ENCODE measurements at regions not wholly inside any gene's neighbourhood (a gene's known extent, or its start where the extent isn't known, plus 50 kb on each side); places are given as distances from the start of the nearest gene placed in this dataset.
"Not testable (repeated sequence)": the region's sequence is repeated elsewhere in the genome, so short reads cannot be mapped to it uniquely, and the experiment has no call there.

DNA sequence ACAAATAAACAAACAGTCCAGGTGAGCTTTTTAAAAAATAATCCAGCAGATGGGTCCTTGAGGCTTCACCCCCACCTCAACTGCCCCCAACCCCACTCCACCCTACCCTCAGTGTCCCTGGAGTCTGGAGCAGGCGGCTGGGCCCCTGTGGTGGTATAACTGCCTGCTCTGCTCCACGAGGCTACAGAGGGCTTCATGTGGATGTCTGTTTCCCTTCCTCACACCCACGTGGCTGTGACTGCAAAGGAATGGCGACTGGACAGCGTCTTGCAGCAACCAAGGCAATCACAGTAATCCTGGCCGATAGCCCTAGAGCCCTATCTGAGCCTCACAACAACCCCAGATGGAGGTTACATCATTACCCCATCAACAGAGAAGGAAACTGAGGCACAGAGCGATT is 76.5 kb downstream of the SLC2A10 start:
- intact Hi-C loops (cut with DNase I): no loop called here
- no peak for DNase-seq (ENCODE audit: low spot score)

- DNase-seq (ENCODE audit: low spot score): no peak
- intact Hi-C loops (cut with DNase I): no loop called here
Observed at GRCh38 chr20:46786566-46786965, 77.1 kb downstream of the SLC2A10 start.

- intact Hi-C loops (cut with DNase I): no loop called here
- no peak for DNase-seq (ENCODE audit: low spot score)
Observed at GRCh38 chr20:46787991-46788762, 78.7 kb downstream of the SLC2A10 start.

GRCh38 chr20:46788763-46789091 is 79.3 kb downstream of the SLC2A10 start:
- DNase-seq (ENCODE audit: low spot score); intact Hi-C loops (cut with DNase I): not testable (repeated sequence)

- DNase-seq (ENCODE audit: low spot score): no peak
- intact Hi-C loops (cut with DNase I): no loop called here
Observed at GRCh38 chr20:46789339-46790028, 80.0 kb downstream of the SLC2A10 start.

- no peak for DNase-seq (ENCODE audit: low spot score)
- intact Hi-C loops (cut with DNase I): no loop called here
Observed at GRCh38 chr20:46791722-46792416, 82.4 kb downstream of the SLC2A10 start.

DNA sequence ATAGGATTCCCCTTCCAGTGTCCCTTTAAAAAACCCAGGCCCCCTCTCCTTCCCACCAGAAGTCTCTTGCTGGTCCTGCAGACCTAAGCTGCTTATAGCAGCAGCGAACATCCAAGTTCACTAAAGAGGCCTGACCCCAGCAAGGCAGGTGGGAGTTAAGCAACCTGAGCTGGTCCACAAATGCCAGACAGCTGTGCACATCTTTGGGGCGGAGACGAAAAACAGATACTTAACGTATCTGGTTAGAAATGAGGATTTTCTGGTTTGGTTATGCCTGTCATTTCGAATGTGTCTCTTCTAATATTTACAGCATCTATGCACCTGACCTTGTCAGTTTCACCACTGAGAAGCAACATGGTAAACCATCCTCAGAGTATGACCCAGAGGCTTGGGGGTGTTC is 87.8 kb downstream of the SLC2A10 start:
- intact Hi-C loops (cut with DNase I): no loop called here
- peak; percentile 50 for DNase-seq (ENCODE audit: low spot score)

- peak; percentile 20 for DNase-seq (ENCODE audit: low spot score)
- intact Hi-C loops (cut with DNase I): no loop called here
Observed at GRCh38 chr20:46798430-46798829, 89.0 kb downstream of the SLC2A10 start.

DNA sequence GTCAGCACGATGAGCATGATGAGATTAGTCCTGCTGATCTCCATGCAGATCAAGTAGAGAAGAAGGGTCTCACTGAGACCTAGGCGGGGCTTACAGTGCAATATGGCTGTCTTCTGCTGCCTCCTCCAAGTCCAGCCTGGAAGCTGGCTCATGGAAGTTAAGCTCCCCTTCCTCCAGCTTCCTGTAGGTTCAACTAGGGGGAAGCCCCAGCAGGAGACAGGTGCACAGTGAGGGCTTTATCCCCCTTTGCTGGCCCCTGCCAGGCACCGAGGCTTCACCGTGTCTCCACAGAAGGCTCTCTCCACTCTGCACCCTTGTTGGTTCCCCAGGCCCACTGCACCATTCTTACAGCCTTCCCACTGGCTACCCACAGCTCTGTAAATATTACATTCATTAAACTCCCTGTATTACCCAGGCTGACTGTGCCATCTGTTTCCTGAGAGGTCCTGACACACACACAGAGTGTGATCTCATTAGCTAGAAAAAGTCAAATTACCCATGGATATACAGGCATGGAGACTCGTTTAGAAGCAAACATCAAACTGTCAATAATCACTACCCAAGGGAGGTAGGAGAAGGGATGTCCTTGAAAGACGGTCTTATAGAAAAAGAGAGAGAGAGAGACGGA is 90.4 kb downstream of the SLC2A10 start:
- intact Hi-C loops (cut with DNase I): no loop called here
- peak; percentile 20 for DNase-seq (ENCODE audit: low spot score)

DNA sequence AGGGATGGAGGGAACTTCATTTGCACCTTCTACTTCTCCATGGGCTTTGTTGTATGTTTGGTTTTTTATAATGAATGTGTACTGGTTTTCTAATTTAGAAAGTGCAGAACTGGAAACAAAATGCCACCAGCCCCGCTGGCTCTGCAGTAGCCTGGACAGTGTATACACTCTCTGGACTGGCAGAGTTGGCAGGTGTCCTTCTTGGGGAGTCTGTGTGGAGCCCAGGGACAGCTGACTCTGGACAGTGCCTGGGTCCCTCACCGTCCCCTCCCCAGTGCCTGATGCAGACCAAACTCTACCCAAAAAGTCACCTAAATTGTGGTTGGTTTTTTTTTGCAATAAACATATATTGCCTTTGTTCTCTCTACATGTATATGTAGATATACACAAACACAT is 91.0 kb downstream of the SLC2A10 start:
- intact Hi-C loops (cut with DNase I): no loop called here
- peak; percentile 66 for DNase-seq (ENCODE audit: low spot score)

- intact Hi-C loops (cut with DNase I): no loop called here
- DNase-seq (ENCODE audit: low spot score): peak; percentile 47
Observed at GRCh38 chr20:46801003-46801702, 91.7 kb downstream of the SLC2A10 start.

- intact Hi-C loops (cut with DNase I): no loop called here
- peak; percentile 36 for DNase-seq (ENCODE audit: low spot score)
Observed at GRCh38 chr20:46802722-46803121, 91.9 kb upstream of the EYA2 start.

GRCh38 chr20:46803123-46804020 is 91.3 kb upstream of the EYA2 start:
- peak; percentile 24 for DNase-seq (ENCODE audit: low spot score)
- intact Hi-C loops (cut with DNase I): no loop called here

DNA sequence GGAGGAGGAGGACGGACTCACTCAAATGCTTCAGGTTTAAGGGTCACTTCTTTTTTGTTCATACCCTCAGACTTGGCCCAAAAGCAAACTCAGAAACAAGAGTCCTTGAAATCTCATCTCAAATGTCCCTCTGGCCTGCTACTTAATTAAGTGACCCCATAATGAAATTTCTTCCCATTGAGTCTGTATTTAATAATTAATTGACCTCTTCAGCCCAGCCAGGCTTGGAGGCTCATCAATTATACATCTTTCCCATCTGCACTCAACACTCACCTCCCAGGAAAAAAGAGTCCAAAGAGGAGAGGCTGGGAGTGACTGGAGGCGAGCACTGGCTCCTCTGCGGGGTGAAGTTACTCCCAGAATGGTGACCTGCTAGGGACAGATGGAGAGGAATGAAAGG is 90.5 kb upstream of the EYA2 start:
- peak; percentile 9 for DNase-seq (ENCODE audit: low spot score)
- intact Hi-C loops (cut with DNase I): no loop called here

DNA sequence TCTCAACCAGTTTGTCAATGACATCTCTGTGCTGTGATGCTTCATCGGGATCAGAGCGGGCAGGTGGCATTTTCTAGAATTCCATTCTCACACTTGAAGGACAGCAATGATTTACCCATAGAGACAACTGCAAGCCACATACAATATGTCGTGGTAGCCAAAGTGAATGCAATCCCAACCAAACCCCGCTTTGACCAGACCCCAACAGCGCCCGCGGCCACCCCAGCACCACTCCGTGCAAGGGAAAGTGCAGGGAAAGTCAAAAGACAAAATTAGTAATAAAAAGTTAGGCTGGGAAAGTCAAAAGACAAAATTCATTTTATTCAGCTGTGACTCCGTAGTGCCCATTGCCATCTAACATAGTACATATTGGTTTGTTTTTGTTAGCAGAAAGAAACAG is 88.8 kb upstream of the EYA2 start:
- intact Hi-C loops (cut with DNase I): no loop called here
- no peak for DNase-seq (ENCODE audit: low spot score)

DNA sequence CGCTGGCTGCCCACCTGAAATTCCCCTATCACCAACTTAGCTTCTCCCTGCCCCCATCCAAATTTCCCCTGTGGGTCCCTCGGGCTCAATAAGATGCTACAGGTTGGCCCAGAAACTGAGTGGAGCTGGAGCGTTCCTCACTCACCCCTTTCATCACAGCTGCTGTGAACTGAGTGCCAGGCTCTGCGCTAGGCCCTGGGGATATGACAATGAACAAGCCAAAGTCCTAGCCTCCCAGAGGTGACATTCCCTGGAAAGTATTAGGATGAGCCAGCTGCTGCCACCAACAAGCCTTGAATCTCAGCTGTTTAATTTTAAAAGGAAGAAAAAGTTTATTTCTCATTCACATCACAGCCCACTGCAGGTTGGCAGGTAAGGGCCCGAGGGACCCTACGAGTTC is 86.6 kb upstream of the EYA2 start:
- intact Hi-C loops (cut with DNase I): no loop called here
- no peak for DNase-seq (ENCODE audit: low spot score)

- no peak for DNase-seq (ENCODE audit: low spot score)
- intact Hi-C loops (cut with DNase I): no loop called here
Observed at GRCh38 chr20:46808565-46808964, 86.1 kb upstream of the EYA2 start.

GRCh38 chr20:46809706-46810360 is 84.8 kb upstream of the EYA2 start:
- intact Hi-C loops (cut with DNase I): no loop called here

More at GRCh38 chr20:46809706-46810360, 84.8 kb upstream of the EYA2 start:
- no peak for DNase-seq (ENCODE audit: low spot score)
